Gastroesophageal sphincter (tissue), 3 donors: ENCODE measurements at regions not wholly inside any gene's neighbourhood (a gene's known extent, or its start where the extent isn't known, plus 50 kb on each side); places are given as distances from the start of the nearest gene placed in this dataset.

Source experiments
- CTCF ChIP-seq, 4 experiments: fragments of 200-600 bp in 2 of 4; fragments of 450-650 bp in 2 of 4; sonication (generic) in 1 of 4; IDR thresholded peaks; one replicate each; pipeline ENCODE4 v1.5.1; 2017 to 2019; ENCODE audit warnings: antibody characterized with exemption in 4 of 4, mild to moderate bottlenecking in 2 of 4, moderate library complexity in 2 of 4
- EP300 ChIP-seq: sonication (generic); formaldehyde crosslinking; IDR thresholded peaks from one replicate; pipeline ENCODE4 v1.6.1; 2017; ENCODE audit warnings: antibody characterized with exemption, mild to moderate bottlenecking
- POLR2A ChIP-seq, 2 donors: fragments of 450-650 bp; IDR thresholded peaks; one replicate each; pipeline ENCODE4 v1.6.1; 2017; ENCODE audit warnings: antibody characterized with exemption in 2 of 2, mild to moderate bottlenecking in 2 of 2, moderate library complexity in 1 of 2
- POLR2AphosphoS5 ChIP-seq: sonication (generic); formaldehyde crosslinking; IDR thresholded peaks from one replicate; pipeline ENCODE4 v1.6.1; 2017; ENCODE audit warnings: antibody characterized with exemption

- TF ChIP-seq POLR2AphosphoS5 (no peak), CTCF (IDR thresholded peaks at IDR 0.05) (no peak), POLR2A (IDR thresholded peaks at IDR 0.05) (no peak), EP300 (no peak)
These were observed 729.1 kb downstream of the BCL11A start for GRCh38 chr2:59824314-59824713.
